BLaER1 treated with 17β-estradiol and CSF1 and Interleukin-3, amounts not matched to agents 10 nM and 100 nM (cell line): ENCODE measurements at regions not wholly inside any gene's neighbourhood (a gene's known extent, or its start where the extent isn't known, plus 50 kb on each side); places are given as distances from the start of the nearest gene placed in this dataset.

Experiments used
- H3K27ac ChIP-seq, 11 experiments: shearing (Covaris generic); formaldehyde crosslinking; 2 replicates each; pipeline ENCODE4 v1.8.1; 2022
- H3K27me3 ChIP-seq, 11 experiments: shearing (Covaris generic); formaldehyde crosslinking; 2 replicates each; pipeline ENCODE4 v1.8.1; 2022
- H3K36me3 ChIP-seq, 11 experiments: shearing (Covaris generic); formaldehyde crosslinking; 2 replicates each; pipeline ENCODE4 v1.8.1; 2022
- H3K4me1 ChIP-seq, 10 experiments: shearing (Covaris generic); formaldehyde crosslinking; 2 replicates each; pipeline ENCODE4 v1.8.1; 2022
- H3K4me2 ChIP-seq, 11 experiments: shearing (Covaris generic); formaldehyde crosslinking; 2 replicates each; pipeline ENCODE4 v1.8.1; 2022
- H3K4me3 ChIP-seq, 10 experiments: shearing (Covaris generic); formaldehyde crosslinking; 2 replicates each; pipeline ENCODE4 v1.8.1; 2022
- H3K9ac ChIP-seq, 11 experiments: shearing (Covaris generic); formaldehyde crosslinking; 2 replicates each; pipeline ENCODE4 v1.8.1; 2022
- H3K9me3 ChIP-seq, 11 experiments: shearing (Covaris generic); formaldehyde crosslinking; replicated peaks in 1 of 11; 2 replicates each; pipeline ENCODE4 v1.8.1; 2022
- H4K20me1 ChIP-seq, 11 experiments: shearing (Covaris generic); formaldehyde crosslinking; 2 replicates each; pipeline ENCODE4 v1.8.1; 2022
- Cebpa-rat ChIP-seq, 11 experiments: shearing (Covaris generic); IDR thresholded peaks; 2 replicates each; pipeline ENCODE4 v1.8.1; 2022

DNA sequence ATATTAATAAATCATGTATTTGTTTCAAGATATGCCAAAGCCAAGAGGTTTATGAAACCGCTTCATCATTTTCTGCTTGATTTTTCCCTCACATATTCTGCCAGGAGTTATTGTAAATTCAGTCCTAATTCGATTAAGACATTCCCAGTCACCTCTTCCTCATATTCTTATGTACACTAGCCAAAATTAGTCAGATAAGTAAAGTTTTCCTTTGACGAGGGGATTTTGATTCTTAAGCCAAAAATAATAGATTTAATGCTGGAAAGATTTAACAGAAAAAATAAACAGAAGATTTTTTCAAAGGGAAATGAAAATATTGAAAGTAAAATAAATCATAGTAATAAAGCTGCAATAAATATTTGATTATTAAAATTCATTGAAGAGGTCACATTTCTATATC is 51.0 kb upstream of the VEGFC start:
- H3K27me3 ChIP-seq = peaks cover 0 to 16% (median 0%) of the 10 kb centered on the region in 11 experiments; a peak in 2 of 22 replicates
- no peaks in the 10 kb centered on the region for H4K20me1 ChIP-seq
- H3K9me3 ChIP-seq = peaks cover 13 to 31% (median 22%) of the 10 kb centered on the region in 11 experiments; a peak in 20 of 22 replicates
- H3K9ac ChIP-seq = no peak overlapping the region
- H3K27ac ChIP-seq = no peak overlapping the region
- no peak for TF ChIP-seq Cebpa-rat (IDR thresholded peaks at IDR 0.05)
- peaks cover 13 to 32% (median 23%) of the 10 kb centered on the region in 10 experiments for H3K4me1 ChIP-seq
- H3K36me3 ChIP-seq = no peaks in the 10 kb centered on the region
- no peak overlapping the region for H3K4me2 ChIP-seq
- no peak overlapping the region for H3K4me3 ChIP-seq

DNA sequence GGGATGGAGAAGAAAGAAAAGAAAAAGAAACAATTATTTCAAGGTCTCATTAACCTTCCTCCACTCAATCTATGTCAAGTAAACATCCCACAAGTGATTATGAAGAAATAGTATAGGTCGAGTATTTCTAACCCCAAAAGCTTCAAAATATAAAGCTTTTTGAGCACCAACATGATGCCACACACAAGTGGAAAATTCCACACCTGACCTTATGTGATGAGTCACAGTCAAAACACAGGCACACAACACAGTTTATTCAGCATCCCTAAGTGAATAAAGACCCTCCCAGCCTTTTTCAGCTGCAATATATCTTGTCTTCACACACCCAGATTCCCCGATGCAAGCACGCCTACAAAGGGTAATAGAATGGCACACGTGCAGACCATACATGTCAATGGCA is 51.7 kb upstream of the VEGFC start:
- Histone ChIP-seq H3K27ac (no peak overlapping the region), H3K4me1 (peaks cover 14 to 25% (median 18%) of the 10 kb centered on the region in 10 experiments), H3K9me3 (peaks cover 13 to 26% (median 20%) of the 10 kb centered on the region in 11 experiments; a peak in 20 of 22 replicates), H3K27me3 (peaks cover 0 to 10% (median 0%) of the 10 kb centered on the region in 11 experiments; a peak in 1 of 22 replicates), H3K9ac (no peak overlapping the region), H3K4me2 (no peak overlapping the region), H4K20me1 (no peaks in the 10 kb centered on the region), H3K4me3 (no peak overlapping the region), H3K36me3 (no peaks in the 10 kb centered on the region)
- no peak for TF ChIP-seq Cebpa-rat (IDR thresholded peaks at IDR 0.05)

DNA sequence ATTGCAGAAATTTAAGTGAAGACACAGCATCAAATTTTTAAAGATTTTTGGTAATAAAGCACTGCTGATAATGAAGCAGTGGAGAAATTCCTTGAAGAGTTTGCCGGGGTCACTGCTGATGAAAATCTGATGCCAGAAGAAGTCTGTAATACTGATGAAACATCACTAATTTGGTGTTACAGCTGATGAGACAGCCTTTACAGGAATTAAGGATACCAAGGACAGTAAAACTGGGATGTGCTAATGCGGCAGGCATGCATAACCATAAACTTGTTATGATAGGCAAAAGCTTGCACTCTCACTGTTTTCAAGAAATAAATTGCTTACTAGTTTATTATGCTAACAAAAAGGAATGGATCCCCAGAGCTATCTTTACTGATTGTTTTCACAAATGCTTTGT is 52.9 kb upstream of the VEGFC start:
- Histone ChIP-seq H3K36me3 (no peaks in the 10 kb centered on the region), H3K4me1 (peaks cover 2 to 13% (median 6%) of the 10 kb centered on the region in 10 experiments; a peak in 18 of 20 replicates), H3K27ac (no peak overlapping the region), H3K27me3 (0 out of 22 replicates have a peak, but pooled peaks cover 0 to 3% (median 0%) of the 10 kb centered on the region in 11 experiments), H3K4me3 (no peak overlapping the region), H4K20me1 (no peaks in the 10 kb centered on the region), H3K4me2 (no peak overlapping the region), H3K9ac (no peak overlapping the region), H3K9me3 (peaks cover 13 to 25% (median 18%) of the 10 kb centered on the region in 11 experiments; a peak in 20 of 22 replicates)
- no peak for TF ChIP-seq Cebpa-rat (IDR thresholded peaks at IDR 0.05)

DNA sequence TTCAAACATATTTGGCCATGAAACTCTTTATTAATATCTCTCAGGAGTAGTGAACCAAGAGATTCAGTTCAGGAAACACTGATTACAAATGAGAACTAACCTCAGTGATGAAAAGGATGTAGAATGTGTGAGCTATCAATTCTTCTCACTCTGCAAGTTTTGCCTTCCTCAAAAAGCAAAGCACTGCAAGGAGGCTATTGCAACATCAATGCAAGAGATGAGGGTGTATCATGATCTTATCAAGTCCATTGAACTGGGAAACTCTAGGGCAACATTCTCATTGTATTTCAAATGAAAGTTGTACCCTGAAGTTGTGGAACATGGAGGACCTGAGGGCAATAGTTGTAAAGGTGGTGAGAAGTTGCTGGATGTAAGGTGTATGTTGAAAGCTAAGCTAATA is 56.4 kb upstream of the VEGFC start:
- no peak overlapping the region for H3K27ac ChIP-seq
- H3K36me3 ChIP-seq = no peaks in the 10 kb centered on the region
- no peaks in the 10 kb centered on the region for H3K27me3 ChIP-seq
- no peak overlapping the region for H3K4me3 ChIP-seq
- peak in 4 of 11 experiments; percentile 27 to 61 (median 43); a peak in 5 of 22 replicates for TF ChIP-seq Cebpa-rat (IDR thresholded peaks at IDR 0.05)
- H3K4me1 ChIP-seq = 0 out of 20 replicates have a peak, but pooled peaks cover 0 to 4% (median 0%) of the 10 kb centered on the region in 10 experiments
- H3K9ac ChIP-seq = no peak overlapping the region
- no peak overlapping the region for H3K4me2 ChIP-seq
- H3K9me3 ChIP-seq = peaks cover 13 to 24% (median 18%) of the 10 kb centered on the region in 11 experiments; a peak in 20 of 22 replicates
- H4K20me1 ChIP-seq = no peaks in the 10 kb centered on the region

DNA sequence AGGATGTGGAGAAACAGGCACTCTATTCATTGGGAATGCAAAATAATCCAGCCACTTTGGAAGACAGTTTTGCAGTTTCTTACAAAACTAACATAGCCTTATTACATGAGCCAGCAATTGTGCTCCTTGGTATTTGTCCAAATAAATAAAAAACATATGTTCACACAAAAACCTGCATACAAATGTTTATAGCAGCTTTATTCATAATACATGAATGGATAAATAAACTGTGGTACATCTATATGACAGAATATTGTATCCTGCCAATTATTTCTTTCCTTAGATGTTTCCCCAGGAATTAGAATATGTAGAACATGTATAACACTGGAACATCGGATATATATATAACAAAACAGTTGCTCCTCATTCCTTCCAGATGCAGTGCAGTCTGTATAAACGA is 57.7 kb upstream of the VEGFC start:
- no peak for TF ChIP-seq Cebpa-rat (IDR thresholded peaks at IDR 0.05)
- H4K20me1 ChIP-seq = no peaks in the 10 kb centered on the region
- no peak overlapping the region for H3K4me3 ChIP-seq
- H3K4me2 ChIP-seq = no peak overlapping the region
- no peak overlapping the region for H3K27ac ChIP-seq
- 0 out of 20 replicates have a peak, but pooled peaks cover 0 to 4% (median 0%) of the 10 kb centered on the region in 10 experiments for H3K4me1 ChIP-seq
- no peak overlapping the region for H3K9ac ChIP-seq
- H3K36me3 ChIP-seq = no peaks in the 10 kb centered on the region
- H3K27me3 ChIP-seq = no peaks in the 10 kb centered on the region
- H3K9me3 ChIP-seq = peaks cover 7 to 12% (median 10%) of the 10 kb centered on the region in 11 experiments; a peak in 19 of 22 replicates

DNA sequence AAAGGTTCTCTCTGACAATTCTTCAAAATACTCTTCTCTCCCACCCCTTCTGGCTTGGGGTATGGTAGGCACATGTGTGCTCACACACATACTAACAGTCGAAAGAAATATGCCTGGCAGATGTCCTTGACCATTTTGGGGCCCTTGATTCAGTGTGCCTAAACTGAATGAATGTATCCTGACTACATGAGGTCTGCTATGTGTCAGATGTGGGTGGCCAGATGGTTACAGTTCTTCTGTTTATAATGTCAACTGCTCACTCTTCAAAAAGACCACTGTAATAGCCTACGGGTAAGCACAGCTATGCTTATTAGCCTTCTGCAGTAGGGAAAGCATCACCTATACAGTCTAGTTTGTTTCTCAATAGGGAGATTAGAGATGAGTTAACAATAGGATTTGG is 63.7 kb upstream of the VEGFC start:
- Histone ChIP-seq H3K4me3 (no peak overlapping the region), H3K4me1 (no peaks in the 10 kb centered on the region), H3K4me2 (no peak overlapping the region), H3K27ac (no peak overlapping the region), H4K20me1 (no peaks in the 10 kb centered on the region), H3K27me3 (no peaks in the 10 kb centered on the region), H3K9me3 (0 out of 22 replicates have a peak, but pooled peaks cover 0 to 4% (median 0%) of the 10 kb centered on the region in 11 experiments), H3K36me3 (no peaks in the 10 kb centered on the region), H3K9ac (no peak overlapping the region)
- TF ChIP-seq Cebpa-rat (IDR thresholded peaks at IDR 0.05) = no peak

DNA sequence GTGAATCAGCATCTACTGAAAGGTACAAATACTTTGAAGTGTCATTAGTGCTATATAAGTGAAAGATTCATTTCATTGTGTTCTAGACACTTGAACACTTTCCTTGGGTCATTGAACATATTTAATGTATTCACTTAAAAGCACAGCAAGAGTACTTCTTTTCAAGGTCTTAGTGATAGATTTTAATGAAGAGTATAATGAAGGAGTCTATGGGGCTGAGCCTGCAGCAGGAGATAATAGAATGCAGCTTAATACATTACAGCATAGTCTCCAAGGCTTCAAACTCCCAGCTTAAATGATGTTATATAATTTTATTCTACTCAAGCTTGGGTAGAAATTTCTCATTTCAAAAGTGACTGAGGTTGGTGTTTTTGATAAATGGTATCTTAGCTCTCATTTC is 66.1 kb upstream of the VEGFC start:
- TF ChIP-seq Cebpa-rat (IDR thresholded peaks at IDR 0.05) = no peak
- H3K36me3 ChIP-seq = no peaks in the 10 kb centered on the region
- H3K9me3 ChIP-seq = peaks cover 0 to 10% (median 0%) of the 10 kb centered on the region in 11 experiments; a peak in 3 of 22 replicates
- H3K4me2 ChIP-seq = no peak overlapping the region
- no peaks in the 10 kb centered on the region for H3K4me1 ChIP-seq
- H3K4me3 ChIP-seq = no peak overlapping the region
- no peak overlapping the region for H3K27ac ChIP-seq
- H3K27me3 ChIP-seq = no peaks in the 10 kb centered on the region
- no peak overlapping the region for H3K9ac ChIP-seq
- no peaks in the 10 kb centered on the region for H4K20me1 ChIP-seq

DNA sequence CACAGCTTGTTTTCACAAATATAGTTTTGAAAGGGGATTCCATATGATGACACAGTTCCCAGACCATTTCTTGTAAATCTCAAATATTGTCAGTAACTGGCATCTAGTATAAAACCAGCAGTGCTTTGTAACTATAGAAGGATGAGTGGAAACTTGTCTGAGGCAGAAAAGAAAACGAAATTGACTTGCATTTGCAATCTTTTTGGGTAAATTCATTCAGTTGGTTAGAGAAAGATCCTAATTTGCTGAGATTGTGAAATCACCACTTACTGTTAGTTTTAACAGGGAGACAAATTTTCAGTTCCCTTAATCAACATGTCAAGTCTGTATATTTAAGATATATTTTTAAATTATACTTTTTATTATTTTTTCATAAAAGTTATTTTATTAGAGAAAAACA is 71.5 kb upstream of the VEGFC start:
- H3K4me1 ChIP-seq = no peaks in the 10 kb centered on the region
- no peaks in the 10 kb centered on the region for H4K20me1 ChIP-seq
- H3K9me3 ChIP-seq = peaks cover 0 to 10% (median 0%) of the 10 kb centered on the region in 11 experiments; a peak in 3 of 22 replicates
- H3K27me3 ChIP-seq = no peaks in the 10 kb centered on the region
- H3K4me2 ChIP-seq = no peak overlapping the region
- H3K9ac ChIP-seq = no peak overlapping the region
- no peak overlapping the region for H3K27ac ChIP-seq
- TF ChIP-seq Cebpa-rat (IDR thresholded peaks at IDR 0.05) = no peak
- H3K36me3 ChIP-seq = no peaks in the 10 kb centered on the region
- H3K4me3 ChIP-seq = no peak overlapping the region

DNA sequence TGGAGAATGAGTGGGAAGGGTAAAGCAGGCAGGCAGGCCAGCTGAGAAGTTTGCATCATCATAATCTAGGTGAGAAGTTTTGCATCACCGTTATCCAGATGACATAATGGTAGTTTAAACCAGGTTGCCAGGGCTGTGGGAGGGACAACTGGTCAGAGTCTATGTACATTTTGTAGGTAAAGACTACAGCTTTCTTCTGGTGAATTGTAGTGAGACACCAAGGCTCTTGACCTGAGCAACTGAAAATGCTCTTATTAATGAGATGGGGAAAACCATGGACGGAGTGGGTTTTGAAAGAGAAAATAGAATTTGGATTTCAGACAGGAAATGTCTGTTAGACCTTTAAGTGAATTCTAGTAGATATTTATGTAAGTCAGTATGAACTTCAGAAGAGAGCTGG is 76.0 kb upstream of the VEGFC start:
- H3K4me3 ChIP-seq = no peak overlapping the region
- no peaks in the 10 kb centered on the region for H3K27me3 ChIP-seq
- H3K9me3 ChIP-seq = peaks cover 0 to 8% (median 0%) of the 10 kb centered on the region in 11 experiments; a peak in 4 of 22 replicates
- no peak overlapping the region for H3K27ac ChIP-seq
- no peak for TF ChIP-seq Cebpa-rat (IDR thresholded peaks at IDR 0.05)
- H4K20me1 ChIP-seq = no peaks in the 10 kb centered on the region
- H3K4me2 ChIP-seq = no peak overlapping the region
- no peak overlapping the region for H3K9ac ChIP-seq
- H3K36me3 ChIP-seq = no peaks in the 10 kb centered on the region
- H3K4me1 ChIP-seq = no peaks in the 10 kb centered on the region

DNA sequence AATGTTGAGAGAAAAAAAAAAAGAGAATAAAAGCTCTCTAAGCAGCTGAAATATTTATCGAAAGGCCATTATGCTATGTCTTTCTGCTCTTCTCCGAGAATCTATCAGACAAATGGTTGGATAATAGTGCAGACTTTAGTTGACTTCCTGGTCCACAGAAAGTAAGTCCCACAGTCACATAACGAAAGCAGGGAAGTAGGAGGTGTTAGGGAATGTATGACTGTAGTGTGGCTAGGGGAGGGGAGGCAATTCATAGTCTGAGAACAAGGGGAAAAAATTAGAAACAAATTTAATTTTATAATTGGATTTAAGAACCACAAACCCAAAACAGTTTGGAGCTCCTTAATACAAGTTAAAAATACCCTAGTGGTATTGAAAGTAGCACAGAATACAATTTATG is 79.7 kb upstream of the VEGFC start:
- TF ChIP-seq Cebpa-rat (IDR thresholded peaks at IDR 0.05) = no peak
- Histone ChIP-seq H3K9ac (no peak overlapping the region), H4K20me1 (no peaks in the 10 kb centered on the region), H3K36me3 (no peaks in the 10 kb centered on the region), H3K27ac (no peak overlapping the region), H3K4me2 (no peak overlapping the region), H3K4me3 (no peak overlapping the region), H3K4me1 (no peaks in the 10 kb centered on the region), H3K27me3 (no peaks in the 10 kb centered on the region), H3K9me3 (peaks cover 0 to 8% (median 5%) of the 10 kb centered on the region in 11 experiments; a peak in 5 of 22 replicates)
